Brain microvascular endothelial cell (primary cell): ENCODE measurements at regions not wholly inside any gene's neighbourhood (a gene's known extent, or its start where the extent isn't known, plus 50 kb on each side); places are given as distances from the start of the nearest gene placed in this dataset.

Experiments used
- DNase-seq: peaks from one replicate; pipeline ENCODE4 v3.0.0-alpha.2; 2020
- H3K27ac ChIP-seq: fragments of 250-450 bp; sonication (Bioruptor Pico); 2 replicates; pipeline ENCODE4 v1.5.1; 2020; ENCODE audit warnings: mild to moderate bottlenecking, moderate library complexity
- H3K27me3 ChIP-seq: fragments of 250-450 bp; sonication (Bioruptor Pico); replicated peaks from 2 replicates; pipeline ENCODE4 v1.5.1; 2020; ENCODE audit warnings: mild to moderate bottlenecking
- H3K36me3 ChIP-seq: fragments of 250-450 bp; sonication (Bioruptor Pico); replicated peaks from 2 replicates; pipeline ENCODE4 v1.5.1; 2020; ENCODE audit warnings: mild to moderate bottlenecking
- H3K4me3 ChIP-seq: 2 replicates; pipeline ENCODE4 v1.5.1; 2011; ENCODE audit warnings: low read depth, mild to moderate bottlenecking, control low read depth, low read length, moderate library complexity
- CTCF ChIP-seq: IDR thresholded peaks from 2 replicates; pipeline ENCODE4 v1.5.1; 2011; ENCODE audit warnings: low read depth, mild to moderate bottlenecking, moderate library complexity, low read length, control low read depth, inconsistent platforms; ENCODE audit errors: missing control alignments
- in situ Hi-C: cut with HindIII; loops from 2 replicates; pipeline ENCODE4 v1.10.0; 2017; ENCODE audit warnings: low sequenced_read_pairs, low pct_ligation_motif_present

GRCh38 chr5:125138266-125138665 is 391.8 kb upstream of the ZNF608 start:
- TF ChIP-seq CTCF = no peak
- Histone ChIP-seq H3K27ac (no peak overlapping the region), H3K4me3 (no peak overlapping the region), H3K27me3 (no peaks in the 10 kb centered on the region), H3K36me3 (no peaks in the 10 kb centered on the region)
- in situ Hi-C loops = no loop called here
- no peak for DNase-seq

GRCh38 chr5:125139590-125139989 is 393.2 kb upstream of the ZNF608 start:
- TF ChIP-seq CTCF = no peak
- H3K4me3 ChIP-seq = no peak overlapping the region
- in situ Hi-C loops = no loop called here
- H3K27ac ChIP-seq = no peak overlapping the region
- H3K36me3 ChIP-seq = no peaks in the 10 kb centered on the region
- DNase-seq = no peak
- no peaks in the 10 kb centered on the region for H3K27me3 ChIP-seq

GRCh38 chr5:125140220-125140619 is 393.8 kb upstream of the ZNF608 start:
- in situ Hi-C loops = no loop called here
- Histone ChIP-seq H3K27ac (no peak overlapping the region), H3K4me3 (no peak overlapping the region), H3K27me3 (no peaks in the 10 kb centered on the region), H3K36me3 (no peaks in the 10 kb centered on the region)
- no peak for TF ChIP-seq CTCF
- no peak for DNase-seq

GRCh38 chr5:125140855-125141254 is 394.4 kb upstream of the ZNF608 start:
- H3K27ac ChIP-seq = no peak overlapping the region
- TF ChIP-seq CTCF = no peak
- in situ Hi-C loops = no loop called here
- DNase-seq = peak; percentile 60
- no peak overlapping the region for H3K4me3 ChIP-seq
- no peaks in the 10 kb centered on the region for H3K27me3 ChIP-seq
- H3K36me3 ChIP-seq = no peaks in the 10 kb centered on the region

- no peak for TF ChIP-seq CTCF
- Histone ChIP-seq H3K36me3 (no peaks in the 10 kb centered on the region), H3K27ac (no peak overlapping the region), H3K27me3 (no peaks in the 10 kb centered on the region), H3K4me3 (no peak overlapping the region)
- in situ Hi-C loops = no loop called here
- no peak for DNase-seq
Measured at GRCh38 chr5:125142458-125142857, 396.0 kb upstream of the ZNF608 start.

- H3K4me3 ChIP-seq = no peak overlapping the region
- in situ Hi-C loops = no loop called here
- no peak overlapping the region for H3K27ac ChIP-seq
- no peak for DNase-seq
- H3K27me3 ChIP-seq = no peaks in the 10 kb centered on the region
- no peaks in the 10 kb centered on the region for H3K36me3 ChIP-seq
- TF ChIP-seq CTCF = no peak
Measured at GRCh38 chr5:125143011-125143410, 396.6 kb upstream of the ZNF608 start.
